Fibroblast of lung (primary cell): ENCODE measurements at regions not wholly inside any gene's neighbourhood (a gene's known extent, or its start where the extent isn't known, plus 50 kb on each side); places are given as distances from the start of the nearest gene placed in this dataset.

Source experiments
- DNase-seq, 2 donors: peaks; one replicate each; pipeline versions ENCODE4 v3.0.0 to v3.0.0-alpha.2; 2010; ENCODE audit warnings: low read depth in 2 of 2
- H2AFZ ChIP-seq: 2 replicates; pipeline ENCODE4 v1.5.1; 2012; ENCODE audit warnings: low read length, control low read depth, inconsistent platforms
- H3K27ac ChIP-seq: 2 replicates; pipeline ENCODE4 v1.5.1; 2011; ENCODE audit warnings: low read length, control low read depth; ENCODE audit not compliant: insufficient read depth
- H3K27me3 ChIP-seq: 2 replicates; pipeline ENCODE4 v1.5.1; 2011; ENCODE audit warnings: mild to moderate bottlenecking, low read length; ENCODE audit not compliant: control insufficient read depth, insufficient read depth
- H3K36me3 ChIP-seq: 2 replicates; pipeline ENCODE4 v1.5.1; 2011; ENCODE audit warnings: low read length; ENCODE audit not compliant: control insufficient read depth, insufficient read depth
- H3K4me1 ChIP-seq: 2 replicates; pipeline ENCODE4 v1.5.1; 2011; ENCODE audit warnings: low read length; ENCODE audit not compliant: control insufficient read depth, insufficient read depth; ENCODE audit errors: extremely low read depth
- H3K4me2 ChIP-seq: 2 replicates; pipeline ENCODE4 v1.5.1; 2011; ENCODE audit warnings: low read length, control low read depth; ENCODE audit not compliant: insufficient read depth; ENCODE audit errors: extremely low read depth
- H3K4me3 ChIP-seq, 4 experiments: fragments of 200-600 bp in 1 of 4; sonication (generic) in 1 of 4; replicated peaks in 1 of 4; 2 replicates each; pipeline ENCODE4 v1.5.1; 2011 to 2016; ENCODE audit warnings: low read length in 4 of 4, low read depth in 3 of 4, mild to moderate bottlenecking in 3 of 4, control low read depth in 2 of 4, inconsistent platforms in 1 of 4, mixed read lengths in 1 of 4; ENCODE audit not compliant: insufficient read depth in 1 of 4; ENCODE audit errors: control extremely low read depth in 1 of 4
- H3K79me2 ChIP-seq: 2 replicates; pipeline ENCODE4 v1.5.1; 2012; ENCODE audit warnings: mild to moderate bottlenecking, low read length, inconsistent platforms; ENCODE audit not compliant: control insufficient read depth, insufficient read depth
- H3K9ac ChIP-seq: 2 replicates; pipeline ENCODE4 v1.5.1; 2011; ENCODE audit warnings: mild to moderate bottlenecking, low read length, control low read depth; ENCODE audit not compliant: insufficient read depth
- H3K9me3 ChIP-seq: 2 replicates; pipeline ENCODE4 v1.5.1; 2012; ENCODE audit warnings: low read depth, low read length; ENCODE audit not compliant: control insufficient read depth, insufficient read depth
- H4K20me1 ChIP-seq: 2 replicates; pipeline ENCODE4 v1.5.1; 2011; ENCODE audit warnings: low read length; ENCODE audit not compliant: control insufficient read depth, insufficient read depth; ENCODE audit errors: extremely low read depth
- EZH2 ChIP-seq: IDR thresholded peaks from 2 replicates; pipeline ENCODE4 v1.5.1; 2012; ENCODE audit warnings: low read length, control low read depth, mild to moderate bottlenecking; ENCODE audit errors: missing control alignments
- TF ChIP-seq, protein P1 (sequence below), 2 donors: IDR thresholded peaks in 1 of 2; conservative IDR thresholded peaks in 1 of 2; 1 replicate in 1 of 2; 2 replicates in 1 of 2; pipeline ENCODE4 v1.5.1; 2011 to 2012; ENCODE audit warnings: low read length in 2 of 2, control low read depth in 1 of 2, inconsistent platforms in 1 of 2, low read depth in 1 of 2, mild to moderate bottlenecking in 1 of 2

DNA sequence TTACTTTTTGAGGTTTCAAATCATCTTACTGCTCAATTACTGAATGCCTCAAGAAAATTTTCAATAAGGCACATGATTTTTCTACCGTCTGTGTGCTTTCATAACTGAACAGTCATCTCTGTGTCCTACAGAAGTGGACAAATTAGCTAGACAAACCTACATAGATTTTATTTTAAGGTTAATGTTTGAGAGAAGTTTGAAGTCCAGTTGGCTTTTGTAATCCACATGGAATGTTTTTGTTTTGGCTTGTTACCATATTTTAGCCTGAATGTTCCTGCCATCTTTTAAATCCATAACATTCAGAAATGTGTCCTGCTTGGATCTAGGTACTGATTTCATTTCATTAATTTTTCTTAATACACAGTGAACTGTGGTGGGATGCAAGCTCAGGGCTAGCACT is 730.1 kb downstream of the IGSF11 start:
- H3K4me1 ChIP-seq, result no peaks in the 10 kb centered on the region
- H3K36me3 ChIP-seq, result no peaks in the 10 kb centered on the region
- no peak overlapping the region for H3K27ac ChIP-seq
- TF ChIP-seq, protein P1, sequence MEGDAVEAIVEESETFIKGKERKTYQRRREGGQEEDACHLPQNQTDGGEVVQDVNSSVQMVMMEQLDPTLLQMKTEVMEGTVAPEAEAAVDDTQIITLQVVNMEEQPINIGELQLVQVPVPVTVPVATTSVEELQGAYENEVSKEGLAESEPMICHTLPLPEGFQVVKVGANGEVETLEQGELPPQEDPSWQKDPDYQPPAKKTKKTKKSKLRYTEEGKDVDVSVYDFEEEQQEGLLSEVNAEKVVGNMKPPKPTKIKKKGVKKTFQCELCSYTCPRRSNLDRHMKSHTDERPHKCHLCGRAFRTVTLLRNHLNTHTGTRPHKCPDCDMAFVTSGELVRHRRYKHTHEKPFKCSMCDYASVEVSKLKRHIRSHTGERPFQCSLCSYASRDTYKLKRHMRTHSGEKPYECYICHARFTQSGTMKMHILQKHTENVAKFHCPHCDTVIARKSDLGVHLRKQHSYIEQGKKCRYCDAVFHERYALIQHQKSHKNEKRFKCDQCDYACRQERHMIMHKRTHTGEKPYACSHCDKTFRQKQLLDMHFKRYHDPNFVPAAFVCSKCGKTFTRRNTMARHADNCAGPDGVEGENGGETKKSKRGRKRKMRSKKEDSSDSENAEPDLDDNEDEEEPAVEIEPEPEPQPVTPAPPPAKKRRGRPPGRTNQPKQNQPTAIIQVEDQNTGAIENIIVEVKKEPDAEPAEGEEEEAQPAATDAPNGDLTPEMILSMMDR (conservative IDR thresholded peaks at IDR 0.05 in 1 of 2, IDR thresholded peaks at IDR 0.05 in 1 of 2; ENCODE audit: low read depth in 1 of 2, low read length in 2 of 2), result no peak
- no peak for TF ChIP-seq EZH2
- no peak overlapping the region for H3K9ac ChIP-seq
- no peak overlapping the region for H2AFZ ChIP-seq
- no peak overlapping the region for H3K4me3 ChIP-seq
- no peak overlapping the region for H3K4me2 ChIP-seq
- H3K79me2 ChIP-seq, result no peaks in the 10 kb centered on the region
- no peaks in the 10 kb centered on the region for H3K9me3 ChIP-seq
- H4K20me1 ChIP-seq, result no peaks in the 10 kb centered on the region
- no peaks in the 10 kb centered on the region for H3K27me3 ChIP-seq
- DNase-seq, result no peak

DNA sequence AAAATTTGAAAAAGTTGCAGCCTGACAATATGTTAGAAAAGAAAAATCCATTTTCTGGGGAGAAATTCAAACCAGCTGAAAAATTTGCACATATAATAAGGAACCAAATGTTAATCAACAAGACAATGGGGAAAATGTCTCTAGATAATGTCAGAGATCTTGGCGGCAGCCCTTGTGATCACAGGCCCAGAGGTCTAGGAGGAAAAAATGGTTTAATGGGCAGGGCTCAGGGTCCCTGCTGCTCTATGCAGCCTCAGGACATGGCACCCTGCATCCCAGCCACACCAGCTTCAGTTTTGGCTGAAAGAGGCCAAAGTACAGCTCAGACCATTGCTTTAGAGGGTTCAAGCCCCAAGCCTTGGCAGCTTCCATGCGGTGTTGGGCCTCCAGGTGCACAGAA is 701.9 kb downstream of the IGSF11 start:
- Histone ChIP-seq H2AFZ (no peak overlapping the region), H3K9ac (no peak overlapping the region), H3K36me3 (no peaks in the 10 kb centered on the region), H3K27me3 (no peaks in the 10 kb centered on the region), H3K4me2 (no peak overlapping the region), H3K27ac (no peak overlapping the region), H3K4me1 (no peaks in the 10 kb centered on the region), H3K4me3 (no peak overlapping the region), H3K9me3 (no peaks in the 10 kb centered on the region), H4K20me1 (no peaks in the 10 kb centered on the region), H3K79me2 (no peaks in the 10 kb centered on the region)
- TF ChIP-seq EZH2, result no peak
- TF ChIP-seq, protein P1 (conservative IDR thresholded peaks at IDR 0.05 in 1 of 2, IDR thresholded peaks at IDR 0.05 in 1 of 2; ENCODE audit: low read depth in 1 of 2, low read length in 2 of 2), result no peak
- DNase-seq, result no peak

DNA sequence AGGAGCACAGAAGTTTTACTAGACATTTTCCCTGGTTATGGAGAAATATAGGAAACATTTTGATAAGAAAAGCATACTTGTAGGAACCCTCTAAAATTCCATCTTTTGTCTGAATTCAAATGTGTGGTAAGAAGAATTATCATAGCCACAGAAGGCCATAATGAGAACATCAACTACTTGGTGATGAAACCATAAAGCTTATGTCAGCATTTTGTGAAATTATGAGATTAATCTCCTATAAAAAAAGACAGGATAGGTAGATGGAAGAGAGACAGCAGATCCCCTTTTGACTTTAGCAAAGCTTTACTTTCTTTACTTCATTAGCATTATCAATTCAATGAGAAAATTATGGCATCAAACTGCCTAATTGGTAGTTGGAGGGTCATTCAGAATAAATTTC is 697.0 kb downstream of the IGSF11 start:
- no peak overlapping the region for H3K4me2 ChIP-seq
- no peaks in the 10 kb centered on the region for H4K20me1 ChIP-seq
- TF ChIP-seq, protein P1 (conservative IDR thresholded peaks at IDR 0.05 in 1 of 2, IDR thresholded peaks at IDR 0.05 in 1 of 2; ENCODE audit: low read depth in 1 of 2, low read length in 2 of 2), result no peak
- no peak for TF ChIP-seq EZH2
- H3K79me2 ChIP-seq, result no peaks in the 10 kb centered on the region
- no peak overlapping the region for H3K27ac ChIP-seq
- H3K4me3 ChIP-seq, result no peak overlapping the region
- H3K4me1 ChIP-seq, result no peaks in the 10 kb centered on the region
- H3K9ac ChIP-seq, result no peak overlapping the region
- no peaks in the 10 kb centered on the region for H3K9me3 ChIP-seq
- no peak for DNase-seq
- H3K27me3 ChIP-seq, result no peaks in the 10 kb centered on the region
- no peaks in the 10 kb centered on the region for H3K36me3 ChIP-seq
- no peak overlapping the region for H2AFZ ChIP-seq
